Activated effector memory CD4-positive, alpha-beta T cell treated with anti-CD3 and anti-CD28 coated beads, Interleukin-2, amount 50 U/mL, for 16 hours (primary cell): ENCODE measurements at regions not wholly inside any gene's neighbourhood (a gene's known extent, or its start where the extent isn't known, plus 50 kb on each side); places are given as distances from the start of the nearest gene placed in this dataset.
"Not testable (repeated sequence)": the region's sequence is repeated elsewhere in the genome, so short reads cannot be mapped to it uniquely, and the experiment has no call there.

Experiments used
- DNase-seq: peaks from one replicate; pipeline ENCODE4 v3.0.0-alpha.2; 2020

DNA sequence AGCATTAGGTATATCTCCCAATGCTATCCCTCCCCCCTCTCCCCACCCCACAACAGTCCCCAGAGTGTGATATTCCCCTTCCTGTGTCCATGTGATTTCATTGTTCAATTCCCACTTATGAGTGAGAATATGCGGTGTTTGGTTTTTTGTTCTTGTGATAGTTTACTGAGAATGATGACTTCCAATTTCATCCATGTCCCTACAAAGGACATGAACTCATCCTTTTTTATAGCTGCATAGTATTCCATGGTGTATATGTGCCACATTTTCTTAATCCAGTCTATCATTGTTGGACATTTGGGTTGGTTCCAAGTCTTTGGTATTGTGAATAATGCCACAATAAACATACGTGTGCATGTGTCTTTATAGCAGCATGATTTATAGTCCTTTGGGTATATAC lies 194.6 kb upstream of the WSB1 start:
- DNase-seq: not testable (repeated sequence)

DNA sequence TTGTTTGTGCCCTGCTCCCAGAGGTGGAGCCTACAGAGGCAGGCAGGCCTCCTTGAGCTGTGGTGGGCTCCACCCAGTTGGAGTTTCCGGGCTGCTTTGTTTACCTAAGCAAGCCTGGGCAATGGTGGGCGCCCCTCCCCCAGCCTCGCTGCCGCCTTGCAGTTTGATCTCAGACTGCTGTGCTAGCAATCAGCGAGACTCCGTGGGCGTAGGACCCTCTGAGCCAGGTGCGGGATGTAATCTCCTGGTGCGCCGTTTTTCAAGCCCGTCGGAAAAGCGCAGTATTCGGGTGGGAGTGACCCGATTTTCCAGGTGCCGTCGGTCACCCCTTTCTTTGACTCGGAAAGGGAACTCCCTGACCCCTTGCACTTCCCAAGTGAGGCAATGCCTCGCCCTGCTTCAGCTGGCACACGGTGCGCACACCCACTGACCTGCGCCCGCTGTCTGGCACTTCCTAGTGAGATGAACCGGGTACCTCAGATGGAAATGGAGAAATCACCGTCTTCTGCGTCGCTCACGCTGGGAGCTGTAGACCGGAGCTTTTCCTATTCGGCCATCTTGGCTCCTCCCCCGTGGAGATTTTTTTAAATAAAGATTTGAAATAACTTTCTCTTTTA lies 189.2 kb upstream of the WSB1 start:
- DNase-seq: not testable (repeated sequence)

DNA sequence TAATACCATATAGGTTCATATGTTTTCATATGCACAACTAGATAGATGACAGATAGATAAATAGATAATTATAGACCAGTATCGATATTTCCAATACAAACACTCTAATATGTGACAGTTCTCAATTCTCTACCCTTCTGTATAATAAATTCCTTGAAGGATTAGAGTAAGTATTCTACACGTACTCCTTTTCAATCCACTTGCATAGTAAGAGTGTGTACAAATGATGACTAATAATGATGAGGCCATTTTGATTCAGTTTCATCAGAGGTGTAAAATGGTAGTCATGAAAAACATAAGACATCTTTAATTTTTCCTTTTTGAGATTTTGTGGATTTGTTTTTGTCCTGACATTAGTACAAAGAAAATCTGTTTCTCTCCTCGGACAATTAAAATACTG lies 188.3 kb upstream of the WSB1 start:
- DNase-seq: no peak

DNA sequence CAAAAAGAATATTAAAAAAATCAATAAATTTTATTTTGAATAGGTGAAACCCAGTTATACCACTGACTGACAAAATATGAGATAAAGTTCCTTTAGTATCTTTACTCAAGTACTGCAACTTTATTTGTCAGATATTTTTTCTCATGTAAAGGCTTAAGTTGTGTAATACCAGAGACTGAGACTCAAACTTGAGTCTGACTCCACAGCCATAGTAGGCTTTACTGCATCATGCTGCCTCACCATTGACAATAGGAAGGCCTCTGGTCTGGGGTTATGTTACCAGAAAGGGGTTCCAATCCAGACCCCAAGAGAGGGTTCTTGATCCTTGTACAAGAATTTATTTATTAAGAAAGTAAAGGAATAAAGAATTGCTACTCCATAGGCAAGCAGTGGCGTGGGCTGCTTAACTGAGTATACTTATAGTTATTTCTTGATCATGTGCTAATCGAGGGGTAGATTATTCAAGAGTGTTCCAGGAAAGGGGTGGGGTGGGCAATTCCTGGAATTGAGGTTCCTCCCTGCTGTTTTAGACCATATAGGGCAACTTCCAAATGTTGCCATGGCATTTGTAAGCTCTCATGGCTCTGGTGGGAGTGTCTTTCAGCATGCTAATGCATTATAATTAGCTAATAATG lies 187.4 kb upstream of the WSB1 start:
- no peak for DNase-seq

DNA sequence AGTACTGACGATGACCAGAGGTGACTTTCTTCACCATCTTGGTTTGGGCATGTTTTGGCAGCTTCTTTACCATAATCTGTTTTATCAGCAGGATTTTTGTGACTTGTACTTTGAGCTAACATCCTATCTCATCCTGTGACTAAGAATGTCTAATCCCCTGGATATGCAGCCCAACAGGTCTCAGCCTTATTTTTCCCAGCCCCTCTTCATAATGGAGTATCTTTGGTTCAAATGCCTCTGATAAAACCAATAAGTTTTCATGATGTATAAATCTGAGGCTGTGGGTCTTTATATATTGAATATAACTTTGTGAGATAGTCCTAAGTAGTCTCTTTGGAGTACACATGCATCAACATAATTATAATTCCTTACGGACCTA lies 186.9 kb upstream of the WSB1 start:
- DNase-seq: no peak

DNA sequence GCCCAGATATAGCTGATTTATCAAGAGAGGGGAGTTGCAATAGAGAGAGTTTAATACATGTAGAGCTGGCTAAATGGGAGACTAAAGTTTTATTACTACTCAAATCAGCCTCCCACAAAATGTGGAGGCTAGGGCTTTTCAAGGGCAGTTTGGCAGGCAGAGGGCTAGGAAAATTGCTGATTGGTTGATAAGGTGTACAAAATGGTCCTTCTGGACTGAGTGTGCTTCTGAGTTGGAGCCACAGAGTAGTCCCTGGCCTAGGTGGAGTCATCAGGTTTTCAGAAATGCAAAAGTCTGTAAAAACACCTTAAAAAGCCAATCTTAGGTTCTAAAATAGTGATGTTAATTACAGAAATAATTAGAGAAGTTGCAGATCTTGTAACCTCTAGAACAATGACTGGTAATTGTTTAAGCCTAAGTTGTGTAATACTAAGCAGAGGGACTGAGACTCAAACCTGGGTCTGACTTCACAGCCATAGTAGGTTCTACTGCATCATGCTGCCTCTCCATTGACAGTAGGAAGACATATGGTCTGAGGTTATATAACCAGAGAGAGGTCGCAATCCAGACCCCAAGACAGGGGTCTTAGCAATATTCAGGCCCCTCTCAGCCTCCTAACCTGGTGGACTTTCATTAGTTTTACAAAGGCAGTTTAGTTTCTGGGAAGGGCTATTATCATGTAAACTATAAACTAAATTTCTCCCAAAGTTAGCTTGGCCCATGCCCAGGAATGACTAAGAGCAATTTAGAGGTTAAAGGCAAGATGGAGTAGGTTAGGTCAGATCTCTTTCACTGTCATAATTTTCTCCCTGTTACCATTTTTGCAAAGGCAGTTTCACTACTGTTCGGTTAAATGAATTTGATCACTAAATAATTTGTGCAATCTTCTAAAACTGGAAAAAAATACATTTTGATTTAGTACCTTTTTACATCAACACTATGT lies 186.3 kb upstream of the WSB1 start:
- not testable (repeated sequence) for DNase-seq

DNA sequence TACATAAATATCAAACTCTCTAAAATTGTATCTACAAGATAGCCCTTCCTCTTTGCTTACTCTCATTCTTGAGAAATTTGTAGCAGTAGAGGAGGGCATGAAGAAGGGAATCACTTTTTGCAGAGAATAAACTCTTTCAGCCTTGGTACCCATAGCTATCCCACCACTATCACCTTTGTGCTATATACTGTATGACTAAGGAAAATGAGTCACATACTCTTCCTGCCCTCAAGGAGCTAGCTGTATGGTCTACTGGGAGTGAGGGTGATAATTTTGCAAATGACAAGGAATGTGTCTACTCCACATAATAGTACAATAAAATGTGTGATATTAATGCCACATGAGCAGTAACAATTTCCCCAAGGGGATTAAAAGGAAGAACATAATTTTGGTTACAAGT lies 184.6 kb upstream of the WSB1 start:
- DNase-seq: no peak

DNA sequence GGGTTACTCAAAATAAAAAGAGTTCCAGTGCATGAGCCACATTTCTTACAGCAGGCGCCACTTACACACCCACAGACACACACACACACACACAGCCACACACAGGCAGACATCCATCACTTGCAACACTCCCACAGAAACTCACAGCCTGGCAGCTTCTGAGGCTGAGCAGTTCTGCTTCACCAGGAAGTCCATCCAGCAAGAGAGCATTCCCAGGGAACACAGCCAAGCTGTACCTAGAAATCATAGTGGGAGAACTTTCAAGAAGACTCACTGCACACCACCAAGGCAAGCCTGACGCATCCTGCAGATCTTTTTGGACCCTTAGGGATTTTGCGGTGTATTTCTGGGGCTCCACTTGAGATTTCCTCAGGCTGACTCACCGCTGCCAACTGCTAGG lies 140.9 kb upstream of the WSB1 start:
- DNase-seq: no peak

DNA sequence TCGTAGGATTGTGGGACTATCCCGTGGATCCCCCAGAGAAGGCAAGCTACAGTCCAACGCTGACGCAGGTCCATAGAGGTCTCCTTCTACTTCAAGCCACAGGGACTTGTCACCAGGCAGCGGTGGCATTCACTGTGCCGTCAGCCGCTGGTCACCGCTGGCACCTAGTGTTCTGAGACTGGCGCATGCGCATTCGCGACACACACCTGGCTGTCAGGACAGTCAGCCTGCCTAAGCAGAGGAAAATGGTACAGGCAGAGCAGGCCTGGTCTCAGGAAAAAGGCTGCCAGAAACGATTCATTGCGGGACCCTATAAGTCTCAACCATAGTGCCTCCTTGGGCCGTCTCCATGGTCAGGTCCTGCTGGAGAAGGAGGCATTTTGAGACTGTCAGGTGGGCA lies 138.0 kb upstream of the WSB1 start:
- peak; percentile 34 for DNase-seq

DNA sequence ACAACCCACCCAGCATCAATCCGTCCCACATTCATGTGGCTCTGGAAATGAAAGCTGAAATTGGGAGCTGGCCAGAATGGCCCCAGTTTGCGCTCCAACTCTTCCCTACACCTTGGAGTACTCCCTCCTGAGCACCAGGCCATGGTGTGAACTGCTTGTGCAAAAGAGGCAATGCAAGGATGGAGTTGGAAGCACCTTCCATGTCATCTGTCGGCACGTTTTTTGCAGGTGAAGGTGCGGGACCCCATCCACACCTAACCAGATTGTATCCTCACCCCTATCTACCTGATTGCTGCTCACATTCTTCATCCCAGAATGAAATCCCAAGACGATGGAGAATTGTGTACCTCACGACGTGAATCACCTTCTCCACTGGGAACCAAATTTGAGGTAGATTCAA lies 136.6 kb upstream of the WSB1 start:
- peak; percentile 50 for DNase-seq

DNA sequence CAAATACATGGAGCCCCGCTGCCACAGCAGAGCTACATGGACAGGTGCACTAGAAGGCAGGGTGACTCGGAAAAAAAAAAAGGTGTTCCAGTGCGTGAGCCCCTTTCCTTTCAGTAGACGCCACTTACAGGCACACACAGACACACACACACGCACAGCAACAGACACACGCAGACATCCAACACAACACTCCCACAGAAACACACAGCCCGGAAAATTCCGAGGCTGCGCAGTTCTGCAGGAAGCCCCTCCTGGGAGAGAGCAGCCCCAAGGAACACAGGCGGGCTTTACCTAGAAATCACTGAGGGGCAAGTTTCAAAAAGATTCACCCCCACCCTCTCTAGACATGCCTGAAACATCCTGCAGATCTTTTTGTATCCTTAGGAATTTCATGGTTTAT lies 136.0 kb upstream of the WSB1 start:
- DNase-seq: no peak

DNA sequence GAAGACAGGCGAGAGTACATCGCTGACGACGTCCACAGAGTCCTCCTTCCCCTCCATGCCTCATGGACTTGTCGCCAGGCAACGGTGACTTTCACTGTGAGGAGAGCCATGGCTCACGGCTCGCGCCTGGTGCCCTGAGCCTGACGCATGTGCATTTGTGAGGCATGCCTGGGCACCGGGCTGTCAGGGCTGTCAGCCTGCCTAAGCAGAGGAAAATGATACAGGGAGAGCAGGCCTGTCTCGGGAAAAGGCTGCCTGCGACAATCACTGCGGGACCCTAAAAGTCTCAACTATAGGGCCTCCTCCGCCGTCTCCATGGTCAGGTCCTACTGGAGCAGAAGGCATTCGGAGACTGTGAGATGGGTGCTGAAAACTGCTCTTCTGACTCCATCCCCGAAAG lies 135.5 kb upstream of the WSB1 start:
- no peak for DNase-seq

DNA sequence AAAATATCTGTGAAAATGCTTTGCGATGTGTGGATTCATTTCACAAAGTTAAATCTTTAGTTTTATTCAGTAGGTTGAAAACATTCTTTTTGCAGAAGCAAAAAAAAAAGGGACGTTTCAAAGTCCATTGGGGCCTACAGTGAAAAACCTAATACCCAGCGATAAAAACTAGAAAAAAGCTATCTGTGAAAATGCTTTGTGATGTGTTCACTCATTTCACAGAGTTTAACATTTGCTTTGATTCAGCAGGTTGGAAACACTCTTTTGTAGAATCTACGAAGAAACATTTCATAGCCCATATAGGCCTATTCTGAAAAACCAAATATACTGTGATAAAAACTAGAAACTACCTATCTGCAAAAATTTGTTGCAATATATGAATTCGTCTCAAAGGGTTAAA lies 113.6 kb upstream of the WSB1 start:
- DNase-seq: no peak

DNA sequence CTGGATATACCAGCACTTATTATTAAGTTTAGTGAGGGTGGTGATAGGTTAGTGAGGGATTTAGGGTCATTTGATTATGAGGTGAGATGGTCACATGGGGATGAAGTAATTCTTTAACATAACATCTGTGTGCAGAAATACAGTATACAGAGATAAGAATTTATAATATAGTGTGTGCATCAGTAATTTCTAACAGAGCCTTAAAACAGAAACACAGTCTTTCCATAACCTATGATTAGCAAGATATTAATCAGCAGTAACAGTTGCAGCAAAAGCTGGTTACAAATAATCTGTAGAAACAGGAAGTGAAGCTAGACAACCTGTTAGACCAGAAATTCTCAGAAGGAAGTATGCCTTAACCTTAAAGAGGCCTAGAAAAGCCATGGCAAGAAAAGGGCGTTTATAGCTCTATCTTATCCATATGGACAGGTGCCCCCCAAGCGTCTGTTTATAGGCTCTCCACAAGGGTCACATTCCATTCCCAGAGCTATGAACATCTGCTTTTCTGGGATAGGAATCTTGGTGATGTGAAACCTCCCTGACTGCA lies 112.5 kb upstream of the WSB1 start:
- DNase-seq: not testable (repeated sequence)

DNA sequence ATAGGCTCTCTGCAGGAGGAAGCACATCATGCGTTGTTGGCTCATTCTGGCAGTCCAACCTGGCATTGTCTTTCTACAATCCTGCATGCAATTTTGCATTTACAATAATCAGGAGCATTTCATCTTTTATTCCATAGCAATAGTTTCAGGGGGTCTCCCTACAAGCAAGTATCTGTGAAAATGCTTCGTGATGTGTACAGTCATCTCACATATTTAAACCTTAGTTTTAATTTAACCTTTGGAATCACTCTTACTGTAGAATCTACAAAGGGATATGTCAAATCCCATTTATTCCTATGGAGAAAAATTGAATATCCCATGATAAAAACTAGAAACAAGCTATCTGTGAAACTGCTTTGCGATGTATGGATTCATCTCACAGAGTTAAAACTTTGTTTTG lies 112.0 kb upstream of the WSB1 start:
- DNase-seq: no peak

DNA sequence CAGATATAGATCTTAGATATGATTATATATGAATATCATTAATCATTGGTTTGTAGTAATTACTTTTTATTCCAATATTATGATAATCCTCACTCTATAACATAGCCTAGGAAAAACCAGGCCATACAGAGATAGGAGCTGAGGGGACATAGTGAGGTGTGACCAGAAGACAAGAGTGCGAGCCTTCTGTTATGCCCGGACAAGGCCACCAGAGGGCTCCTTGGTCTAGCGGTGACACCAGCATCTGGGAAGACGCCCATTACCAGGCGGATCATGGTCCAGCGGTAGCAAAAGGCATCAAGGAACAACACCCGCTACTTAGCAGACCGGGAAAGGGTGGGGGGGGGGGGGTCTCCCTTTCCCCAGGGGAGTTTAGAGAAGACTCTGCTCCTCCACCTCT lies 96.4 kb upstream of the WSB1 start:
- DNase-seq: not testable (repeated sequence)

DNA sequence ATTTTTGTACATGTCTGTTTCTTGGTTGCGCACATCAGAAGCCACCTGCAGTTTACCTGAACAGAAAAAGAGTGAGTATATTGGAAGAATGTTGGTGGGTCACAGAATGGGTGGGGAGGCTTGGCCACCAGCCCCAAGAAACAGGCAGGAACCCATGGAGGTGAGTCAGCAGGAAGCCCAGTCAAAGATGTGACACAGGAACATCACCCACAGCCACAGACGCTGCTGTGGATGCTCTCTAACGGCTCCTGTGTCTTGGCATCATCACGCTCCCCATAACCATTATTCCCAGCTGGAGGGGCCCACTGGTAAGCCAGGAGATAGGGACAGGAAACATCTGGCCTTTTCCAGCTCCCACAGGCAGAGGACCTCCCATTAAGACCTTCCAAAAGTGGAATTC lies 94.0 kb upstream of the WSB1 start:
- no peak for DNase-seq

DNA sequence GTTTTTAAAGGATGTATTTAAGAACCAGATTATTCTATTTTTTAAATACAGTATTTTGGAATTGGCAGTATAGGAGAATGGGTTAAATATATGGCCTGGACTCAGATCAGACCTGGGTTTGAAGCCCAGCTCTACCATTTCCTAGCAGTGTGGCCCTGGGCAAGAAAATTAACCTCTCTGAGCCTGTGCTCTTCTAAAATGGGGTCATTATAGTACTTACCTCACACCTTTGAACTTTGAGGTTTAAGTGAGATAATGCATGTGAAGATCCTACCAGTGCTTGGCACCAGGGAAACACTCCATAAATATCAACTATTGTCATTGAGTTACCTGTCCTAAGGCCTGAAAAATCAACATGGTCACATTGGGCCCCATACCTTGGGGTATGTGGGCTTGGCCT lies 93.4 kb upstream of the WSB1 start:
- DNase-seq: no peak

DNA sequence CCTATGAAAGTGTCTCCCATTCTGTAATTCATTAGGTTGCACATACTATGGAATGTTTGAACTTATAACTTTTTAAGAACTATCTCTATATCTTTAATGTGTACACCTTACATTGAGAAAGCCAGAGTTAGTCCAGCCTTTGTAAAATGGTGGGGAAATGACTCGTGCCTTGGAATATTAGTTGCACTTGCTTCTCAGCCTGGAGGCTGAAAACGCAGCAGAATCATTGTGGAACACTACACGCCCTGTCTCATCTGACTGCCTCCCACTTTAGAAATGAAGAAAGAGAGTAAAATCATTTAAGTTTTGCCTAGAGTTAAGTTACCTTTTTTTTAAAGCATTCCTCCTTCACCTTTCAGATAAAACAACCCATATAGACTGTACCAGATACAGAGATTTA lies 90.7 kb upstream of the WSB1 start:
- DNase-seq: no peak

DNA sequence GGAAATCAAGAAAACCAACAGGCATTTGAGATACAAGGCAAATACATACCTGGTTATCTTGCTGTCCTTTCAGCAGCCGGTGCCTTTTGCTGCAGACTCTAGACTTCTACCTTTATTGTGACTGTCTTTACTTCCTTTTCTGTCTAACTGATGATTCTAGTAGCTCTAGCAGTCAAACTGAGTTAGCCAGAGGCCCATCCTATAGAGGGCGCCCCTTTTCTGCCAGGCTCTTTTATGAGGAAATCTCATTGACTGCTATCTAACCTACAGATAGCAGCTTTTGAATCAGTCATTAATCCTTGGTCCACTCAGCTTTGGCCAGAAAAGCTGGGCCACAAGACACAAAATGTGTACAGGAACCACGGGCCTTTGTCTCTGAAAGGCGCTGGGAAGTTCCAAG lies 87.5 kb upstream of the WSB1 start:
- no peak for DNase-seq

DNA sequence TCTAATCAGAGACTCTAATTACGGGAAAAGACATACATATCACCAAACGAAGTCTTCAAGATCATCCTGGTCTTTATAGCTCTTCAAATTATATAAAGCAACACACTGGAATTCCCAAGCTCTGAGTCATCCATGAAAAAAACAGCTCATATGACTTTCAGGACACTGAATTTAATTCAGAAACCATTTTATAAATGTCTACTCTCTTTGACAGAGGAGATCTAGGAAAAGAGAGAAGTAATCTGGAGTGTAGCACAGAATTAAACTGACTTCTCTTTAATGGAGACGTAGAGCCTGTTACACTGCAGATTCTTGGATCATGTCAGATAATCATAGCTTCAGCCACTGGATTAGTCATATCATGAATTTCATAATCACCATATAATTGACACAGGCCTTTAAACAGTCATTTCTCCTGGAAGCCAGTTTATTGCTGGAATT lies 86.8 kb upstream of the WSB1 start:
- DNase-seq: no peak

DNA sequence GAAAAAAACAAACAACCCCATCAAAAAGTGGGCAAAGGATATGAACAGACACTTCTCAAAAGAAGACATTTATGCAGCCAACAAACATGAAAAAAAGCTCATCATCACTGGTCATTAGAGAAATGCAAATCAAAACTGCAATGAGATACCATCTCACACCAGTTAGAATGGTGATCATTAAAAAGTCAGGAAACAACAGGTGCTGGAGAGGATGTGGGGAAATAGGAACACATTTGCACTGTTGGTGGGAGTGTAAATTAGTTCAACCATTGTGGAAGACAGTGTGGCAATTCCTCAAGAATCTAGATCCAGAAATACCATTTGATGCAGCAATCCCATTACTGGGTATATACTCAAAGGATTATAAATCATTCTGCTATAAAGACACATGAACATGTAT lies 85.5 kb upstream of the WSB1 start:
- DNase-seq: not testable (repeated sequence)

DNA sequence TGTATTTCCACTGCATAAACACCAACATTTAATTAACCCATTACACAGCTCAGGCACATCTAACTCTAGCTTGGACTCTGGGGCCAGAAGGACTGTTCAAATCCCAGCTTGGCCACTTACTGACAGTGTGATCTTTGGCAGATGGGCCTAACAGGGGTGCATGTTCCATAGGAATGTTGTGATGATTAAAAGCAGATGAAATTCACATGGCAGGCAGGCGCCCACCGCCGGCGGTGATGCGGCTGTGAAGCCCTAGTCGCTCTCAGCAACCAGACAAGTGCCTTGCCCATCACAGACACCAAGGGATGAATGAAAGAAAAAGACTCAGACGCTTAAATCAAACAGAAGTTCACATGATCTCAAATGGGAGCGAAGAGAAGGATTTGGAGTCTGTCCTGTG lies 84.6 kb upstream of the WSB1 start:
- no peak for DNase-seq

DNA sequence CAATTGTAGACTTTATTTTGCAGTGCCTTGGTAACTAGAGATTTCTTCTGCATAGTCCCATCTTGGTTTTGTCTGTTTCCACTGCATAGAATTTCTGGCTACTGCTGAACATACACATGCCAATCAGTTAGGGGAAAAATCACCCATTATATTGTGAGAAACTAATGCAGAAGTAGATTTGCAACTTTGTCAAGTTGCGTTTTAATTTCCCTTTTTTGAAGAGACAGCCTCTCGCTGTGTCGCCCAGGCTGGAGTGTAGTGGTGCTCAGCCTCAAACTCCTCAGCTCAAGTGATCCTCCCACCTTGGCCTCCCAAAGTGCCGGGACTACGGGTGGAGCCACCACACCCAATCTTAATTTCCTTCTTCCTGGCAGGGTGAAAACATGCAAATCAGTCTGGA lies 83.1 kb upstream of the WSB1 start:
- not testable (repeated sequence) for DNase-seq
